GM08714 (cell line): ENCODE measurements at regions not wholly inside any gene's neighbourhood (a gene's known extent, or its start where the extent isn't known, plus 50 kb on each side); places are given as distances from the start of the nearest gene placed in this dataset.

Experiments
- H3K4me3 ChIP-seq: fragments of 200-500 bp; sonication (Bioruptor generic); 2 replicates; pipeline ENCODE4 v1.5.1; 2014; ENCODE audit warnings: mild to moderate bottlenecking, low read length, inconsistent platforms
- ZNF274 ChIP-seq: IDR thresholded peaks from 2 replicates; pipeline ENCODE4 v1.6.1; 2012; ENCODE audit warnings: mild to moderate bottlenecking, low read depth, low read length

- TF ChIP-seq ZNF274 = no peak
- H3K4me3 ChIP-seq = no peak overlapping the region
These were observed 769.3 kb downstream of the TLR4 start for GRCh38 chr9:118473521-118473920.

GRCh38 chr9:118478752-118479151 is 774.5 kb downstream of the TLR4 start:
- no peak for TF ChIP-seq ZNF274
- no peak overlapping the region for H3K4me3 ChIP-seq

- TF ChIP-seq ZNF274 = no peak
- H3K4me3 ChIP-seq = no peak overlapping the region
These were observed 778.1 kb downstream of the TLR4 start for GRCh38 chr9:118482306-118482705.

GRCh38 chr9:118483677-118484076 is 779.5 kb downstream of the TLR4 start:
- H3K4me3 ChIP-seq = no peak overlapping the region
- no peak for TF ChIP-seq ZNF274

GRCh38 chr9:118503236-118503635 is 799.0 kb downstream of the TLR4 start:
- H3K4me3 ChIP-seq = no peak overlapping the region
- TF ChIP-seq ZNF274 = no peak

- H3K4me3 ChIP-seq = no peak overlapping the region
- no peak for TF ChIP-seq ZNF274
These were observed 806.5 kb downstream of the TLR4 start for GRCh38 chr9:118510711-118511110.

- no peak for TF ChIP-seq ZNF274
These were observed 811.7 kb downstream of the TLR4 start for GRCh38 chr9:118515947-118516346.

GRCh38 chr9:118521261-118521660 is 817.1 kb downstream of the TLR4 start:
- H3K4me3 ChIP-seq = no peak overlapping the region
- no peak for TF ChIP-seq ZNF274

More at GRCh38 chr9:118515947-118516346, 811.7 kb downstream of the TLR4 start:
- H3K4me3 ChIP-seq = no peak overlapping the region

GRCh38 chr9:118522093-118523028 is 818.2 kb downstream of the TLR4 start:
- TF ChIP-seq ZNF274 = no peak
- H3K4me3 ChIP-seq = no peak overlapping the region

- no peak overlapping the region for H3K4me3 ChIP-seq
- no peak for TF ChIP-seq ZNF274
These were observed 823.1 kb downstream of the TLR4 start for GRCh38 chr9:118527261-118527660.

GRCh38 chr9:118529210-118529609 is 825.0 kb downstream of the TLR4 start:
- no peak overlapping the region for H3K4me3 ChIP-seq
- no peak for TF ChIP-seq ZNF274

GRCh38 chr9:118529624-118530214 is 825.5 kb downstream of the TLR4 start:
- H3K4me3 ChIP-seq = no peak overlapping the region
- no peak for TF ChIP-seq ZNF274

GRCh38 chr9:118532592-118532991 is 828.4 kb downstream of the TLR4 start:
- H3K4me3 ChIP-seq = no peak overlapping the region
- no peak for TF ChIP-seq ZNF274

GRCh38 chr9:118533101-118533500 is 828.9 kb downstream of the TLR4 start:
- no peak for TF ChIP-seq ZNF274

GRCh38 chr9:118533850-118534249 is 829.6 kb downstream of the TLR4 start:
- H3K4me3 ChIP-seq = no peak overlapping the region
- TF ChIP-seq ZNF274 = no peak

More at GRCh38 chr9:118533101-118533500, 828.9 kb downstream of the TLR4 start:
- H3K4me3 ChIP-seq = no peak overlapping the region
